NCI-H69 (cell line): ENCODE measurements at regions not wholly inside any gene's neighbourhood (a gene's known extent, or its start where the extent isn't known, plus 50 kb on each side); places are given as distances from the start of the nearest gene placed in this dataset.
"Not testable (repeated sequence)": the region's sequence is repeated elsewhere in the genome, so short reads cannot be mapped to it uniquely, and the experiment has no call there.

Experiments
- DNase-seq: peaks from one replicate; lab custom pipeline; 2025; lab: John Stamatoyannopoulos, UW

DNA sequence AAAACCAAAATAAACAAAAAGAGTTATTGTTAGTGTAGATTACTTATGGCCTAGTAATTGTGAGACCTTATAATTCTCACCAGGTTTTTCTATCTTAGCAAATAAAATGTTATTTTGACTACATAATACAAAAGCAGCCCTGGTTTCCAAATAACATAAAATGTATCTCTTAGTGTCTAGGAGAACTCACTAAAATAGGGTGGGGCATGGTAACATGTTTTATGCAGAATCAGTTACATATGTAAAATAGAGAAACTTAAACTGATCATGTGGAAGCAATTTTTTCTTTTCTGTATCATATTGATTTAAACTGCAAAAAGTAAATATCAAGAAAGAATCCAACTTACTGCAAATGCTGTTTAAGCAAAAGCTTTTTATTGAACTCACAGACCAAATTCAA is 431.1 kb upstream of the ALCAM start:
- no peak for DNase-seq

DNA sequence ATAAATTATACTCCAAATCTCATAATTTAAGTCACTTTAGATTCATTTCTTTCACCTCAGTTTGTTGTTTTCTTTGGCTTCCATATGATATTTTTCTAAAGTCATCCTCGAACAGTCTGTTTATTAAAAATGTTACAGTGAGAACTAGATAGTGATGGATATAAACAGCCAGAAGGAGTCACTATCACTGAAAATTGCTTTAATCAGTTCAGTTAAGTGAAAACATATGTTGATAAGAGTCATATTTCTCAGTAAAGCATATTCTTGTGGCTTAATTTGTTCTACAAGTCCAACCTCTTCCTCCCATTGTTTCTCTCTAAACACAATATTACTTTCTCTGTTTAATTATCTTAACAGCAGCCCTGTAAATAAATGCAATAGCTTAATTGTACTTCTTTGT is 427.5 kb upstream of the ALCAM start:
- DNase-seq = no peak

GRCh38 chr3:104941785-104942184 is 424.9 kb upstream of the ALCAM start:
- peak; percentile 6 for DNase-seq

- DNase-seq = no peak
These were observed 422.7 kb upstream of the ALCAM start for GRCh38 chr3:104943974-104944373.

GRCh38 chr3:104947943-104948342 is 418.8 kb upstream of the ALCAM start:
- DNase-seq = no peak

GRCh38 chr3:104949810-104950209 is 416.9 kb upstream of the ALCAM start:
- DNase-seq = not testable (repeated sequence)

DNA sequence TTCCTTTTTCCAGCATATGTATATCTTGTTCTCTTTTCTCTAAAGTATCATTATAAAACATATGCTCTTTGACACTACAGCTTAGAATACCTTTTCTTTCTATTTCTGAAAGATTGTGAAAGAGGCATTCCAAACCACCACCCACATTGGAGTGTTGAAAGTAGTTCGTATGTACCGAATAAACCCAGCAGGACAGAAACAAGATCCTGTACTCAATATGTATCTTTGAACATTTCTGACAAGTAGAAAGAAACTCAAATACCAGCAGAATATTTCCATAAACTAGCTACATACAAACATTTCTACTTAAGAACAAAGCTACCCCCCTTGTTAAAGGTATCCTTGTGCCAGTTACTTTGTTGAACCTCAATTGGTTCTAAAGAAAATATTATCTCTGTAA is 415.3 kb upstream of the ALCAM start:
- no peak for DNase-seq

DNA sequence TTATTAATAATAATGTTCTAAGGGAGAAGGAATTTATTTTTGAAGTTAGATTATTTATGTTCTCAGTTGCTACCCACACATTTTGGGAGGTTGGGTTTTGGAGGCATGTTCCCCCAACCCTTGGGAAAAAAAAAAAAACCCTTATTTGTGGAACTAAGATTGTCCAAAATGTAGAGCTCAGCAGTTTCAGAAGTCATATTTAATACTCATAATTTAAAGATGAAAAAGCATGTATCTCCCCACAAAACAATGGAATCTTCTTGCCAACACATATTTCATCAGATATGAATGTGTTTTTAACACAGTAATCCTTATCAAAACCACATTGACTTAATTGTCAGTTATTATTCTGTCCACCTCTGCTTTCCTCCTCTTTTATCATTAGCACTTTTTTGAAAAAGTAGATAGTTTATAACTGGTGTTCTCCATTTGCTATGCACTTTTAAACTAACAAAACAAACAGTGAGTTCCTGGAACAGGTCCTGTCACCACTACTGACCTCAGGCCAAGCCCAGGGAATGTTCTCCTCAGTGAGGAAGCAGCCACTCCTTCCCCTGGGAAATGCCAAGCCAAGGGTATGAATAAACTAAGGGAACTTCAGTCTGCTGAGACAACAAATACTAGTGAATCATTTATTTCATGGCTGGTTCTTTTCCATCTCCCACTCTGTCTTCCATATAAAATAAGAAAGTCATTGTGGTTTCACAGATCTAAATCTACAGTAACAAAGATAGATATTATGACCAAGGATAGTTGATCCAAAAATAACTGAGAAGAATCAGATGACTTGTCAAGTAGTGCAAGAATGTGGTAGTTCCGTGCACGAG is 414.4 kb upstream of the ALCAM start:
- DNase-seq = no peak

DNA sequence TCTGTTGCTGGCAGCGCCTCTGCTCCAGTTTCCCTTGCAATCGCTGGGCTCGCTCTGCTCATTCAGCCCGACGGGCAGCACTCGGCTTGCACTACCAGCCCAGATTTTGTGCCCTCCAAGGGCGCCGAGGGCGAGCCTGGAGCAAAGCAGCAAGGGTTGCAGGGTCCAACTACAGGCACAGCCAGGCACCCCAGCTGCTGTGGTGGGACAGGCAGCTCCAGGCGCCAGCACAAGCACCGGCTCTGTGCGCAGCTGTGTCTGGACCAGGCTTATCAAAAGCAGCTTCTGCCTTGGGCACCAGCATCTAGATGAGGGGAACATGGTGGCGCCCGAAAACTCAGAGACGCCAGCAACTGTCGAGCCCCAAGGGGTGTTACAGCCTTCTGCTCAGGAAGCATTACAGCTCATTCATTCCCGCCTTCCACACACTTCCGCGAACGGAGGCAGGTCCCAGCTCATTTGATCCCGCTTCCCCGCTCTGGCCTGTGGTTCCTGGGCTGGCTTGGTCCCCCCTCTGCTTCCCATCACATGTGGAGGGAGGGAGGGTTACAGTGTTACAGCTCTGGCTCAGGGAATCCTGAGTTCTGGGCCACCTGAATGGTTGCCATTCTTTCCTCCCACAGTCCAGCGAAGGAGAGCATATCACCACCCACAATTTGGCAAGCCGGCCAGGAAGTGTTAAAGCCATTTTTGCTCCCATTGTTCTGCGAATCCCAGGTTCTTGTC is 409.9 kb upstream of the ALCAM start:
- no peak for DNase-seq

- DNase-seq = no peak
These were observed 406.1 kb upstream of the ALCAM start for GRCh38 chr3:104960579-104960978.

- no peak for DNase-seq
These were observed 404.9 kb upstream of the ALCAM start for GRCh38 chr3:104961851-104962250.

DNA sequence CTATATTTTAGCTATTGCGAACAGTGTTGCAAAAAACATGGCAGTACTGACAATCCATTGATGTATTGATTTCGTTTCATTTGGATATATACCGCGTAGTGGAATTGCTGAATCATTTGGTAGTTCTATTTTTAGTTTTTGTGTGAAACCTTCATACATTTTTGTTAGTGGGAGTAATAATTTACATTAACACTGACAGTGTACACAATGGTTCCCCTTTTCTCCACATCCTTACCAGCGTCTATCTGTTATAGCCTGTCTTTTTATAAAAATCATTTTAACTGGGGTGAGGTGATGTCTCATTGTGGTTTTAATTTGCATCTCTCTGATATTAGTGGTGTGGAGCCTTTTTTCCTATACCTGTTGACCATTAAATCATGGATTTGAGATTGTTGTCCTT is 392.4 kb upstream of the ALCAM start:
- DNase-seq = no peak

DNA sequence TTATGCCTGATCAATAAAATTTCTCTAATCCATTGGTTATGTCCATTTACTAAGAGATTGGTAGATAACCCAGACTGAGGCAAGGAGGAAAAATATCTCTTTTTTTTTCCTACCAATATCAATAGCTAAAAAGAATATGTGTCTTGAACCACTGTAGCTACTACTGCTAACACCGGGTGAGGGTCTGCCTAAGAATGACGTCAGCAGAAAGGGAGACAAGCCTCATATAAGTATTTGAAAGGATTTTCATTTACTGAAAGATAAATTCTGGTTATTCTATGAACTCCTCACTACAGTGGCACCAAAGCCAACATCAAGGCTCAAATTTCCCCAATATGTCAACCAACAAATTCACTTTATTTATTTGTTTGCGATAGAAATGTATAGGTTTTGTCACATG is 389.0 kb upstream of the ALCAM start:
- no peak for DNase-seq

DNA sequence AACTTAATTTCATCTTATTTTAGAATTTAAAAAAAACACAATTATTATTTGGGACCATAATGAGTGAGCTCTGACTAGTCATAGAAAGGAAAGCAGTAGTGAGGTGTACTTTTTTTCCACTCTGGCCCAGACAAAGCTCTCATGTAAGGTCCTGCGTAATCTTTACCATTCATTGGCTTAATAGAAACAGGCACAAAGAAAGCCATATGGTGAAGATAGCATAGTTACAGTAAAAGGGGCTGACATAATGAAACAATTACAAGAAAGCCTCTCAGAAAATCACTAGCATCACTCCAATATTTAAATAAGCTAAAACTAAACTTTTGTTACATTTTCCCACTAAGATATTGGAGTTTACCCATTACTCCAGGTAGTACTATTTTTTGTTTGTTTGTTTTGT is 384.6 kb upstream of the ALCAM start:
- peak; percentile 18 for DNase-seq

DNA sequence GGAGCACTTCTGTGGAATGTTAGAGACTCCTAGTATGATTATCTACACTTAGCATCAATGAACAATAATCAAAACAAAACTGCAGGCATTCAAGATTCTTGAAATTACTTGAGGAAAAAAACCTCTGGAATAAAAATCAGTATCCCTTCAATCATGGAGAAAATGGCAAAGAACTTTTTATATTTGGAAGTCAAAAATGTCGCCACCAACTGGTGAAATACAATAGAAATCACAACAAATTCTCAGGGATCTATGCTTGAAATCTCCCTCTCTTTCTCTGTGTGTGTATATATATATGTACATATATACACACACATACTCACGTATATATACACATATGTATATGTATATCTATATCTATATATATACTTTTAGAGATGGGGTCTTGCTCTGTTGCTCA is 378.9 kb upstream of the ALCAM start:
- DNase-seq = no peak

GRCh38 chr3:104988496-104988895 is 378.2 kb upstream of the ALCAM start:
- no peak for DNase-seq

GRCh38 chr3:104989878-104990277 is 376.8 kb upstream of the ALCAM start:
- DNase-seq = peak; percentile 14

DNA sequence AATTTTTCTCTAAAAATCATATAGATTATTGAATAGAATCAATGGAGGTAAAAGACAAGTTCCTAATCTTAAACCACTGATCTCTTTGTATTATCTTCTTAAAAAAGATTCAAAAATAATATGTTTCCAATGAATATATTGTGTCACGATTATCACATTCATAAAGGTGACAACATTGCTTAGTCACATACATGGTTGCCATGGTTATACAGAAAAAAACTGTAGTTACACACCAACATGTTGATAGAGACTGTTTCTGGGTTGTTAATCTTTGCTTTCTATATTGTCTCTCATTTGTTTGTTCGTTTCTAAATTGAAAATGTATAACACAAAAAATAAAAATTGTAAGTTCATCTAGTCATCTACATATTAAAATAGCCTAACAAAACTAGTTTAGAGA is 376.0 kb upstream of the ALCAM start:
- DNase-seq = no peak

DNA sequence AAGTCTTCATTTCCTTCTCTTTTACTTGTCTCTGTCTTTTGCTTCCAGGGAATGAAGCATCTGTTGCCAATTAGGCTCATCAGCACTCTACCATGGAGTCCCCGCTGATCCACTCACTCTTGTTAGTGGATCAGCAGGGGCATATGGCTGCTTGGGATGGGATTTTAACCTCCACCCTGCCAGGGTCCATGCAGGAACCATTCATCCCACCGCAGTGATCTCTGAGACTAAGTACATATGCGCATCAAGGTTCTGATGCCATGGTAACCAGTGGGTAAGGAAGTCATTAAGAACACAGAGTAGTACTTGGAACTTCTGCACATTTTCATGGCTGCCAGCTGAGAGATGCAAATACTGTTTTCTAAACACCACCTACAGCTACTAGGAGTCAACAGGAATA is 374.0 kb upstream of the ALCAM start:
- DNase-seq = peak; percentile 80

DNA sequence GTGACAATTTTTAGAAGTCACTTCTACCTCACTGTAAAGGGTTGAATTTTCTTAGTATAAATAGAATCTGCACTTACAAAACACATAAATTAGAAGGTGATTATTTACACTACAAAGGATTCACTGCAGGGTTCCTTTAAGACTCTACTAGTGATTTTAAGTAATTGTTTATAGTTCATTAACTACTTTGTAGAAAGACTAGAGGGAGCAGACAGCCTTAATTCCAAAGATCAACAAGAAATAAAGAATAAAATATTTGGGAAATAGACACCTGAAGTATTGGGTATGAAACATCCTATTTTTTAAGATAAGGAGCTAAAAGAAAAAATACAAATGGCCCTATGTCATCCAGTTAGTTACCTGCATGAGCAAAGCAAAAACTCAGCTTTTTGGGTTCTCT is 360.5 kb upstream of the ALCAM start:
- peak; percentile 40 for DNase-seq

- peak; percentile 49 for DNase-seq
These were observed 353.1 kb upstream of the ALCAM start for GRCh38 chr3:105013657-105014056.

DNA sequence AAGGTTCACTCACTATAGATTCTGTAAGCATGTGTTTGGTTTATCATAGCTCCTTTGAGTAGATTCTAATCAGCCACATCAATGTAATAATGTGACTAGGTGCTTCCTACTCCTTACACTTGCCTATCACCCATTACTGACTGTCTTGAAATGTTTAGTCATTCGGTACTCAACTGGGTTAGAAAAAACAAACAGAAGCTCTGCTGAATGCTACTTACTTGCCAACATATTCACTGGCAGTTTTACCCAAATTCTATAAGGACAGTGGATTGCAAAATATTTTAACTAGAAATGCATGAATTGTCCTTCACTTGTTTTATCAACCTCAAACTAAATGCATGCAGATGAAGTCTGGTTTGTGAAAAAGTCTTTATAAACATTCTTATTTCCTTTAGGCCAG is 352.1 kb upstream of the ALCAM start:
- no peak for DNase-seq

DNA sequence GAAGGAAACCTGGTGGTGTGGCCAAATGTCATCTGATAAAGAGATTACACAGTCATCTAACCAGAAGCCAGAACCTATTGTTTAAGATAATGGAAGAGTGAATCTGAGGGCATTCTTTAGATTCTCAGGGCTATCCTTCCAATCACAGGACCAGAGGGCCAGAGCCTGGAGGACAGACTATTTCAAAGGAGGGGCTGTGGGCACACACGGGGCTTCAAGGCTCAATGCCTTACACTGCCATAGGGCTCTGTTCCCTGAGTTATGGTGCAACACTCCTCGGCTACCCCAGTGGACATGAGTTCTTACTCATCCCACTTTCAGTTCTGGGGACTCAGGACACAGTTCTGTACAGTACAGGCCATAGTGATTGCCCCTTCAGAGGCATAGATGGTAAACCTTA is 343.9 kb upstream of the ALCAM start:
- DNase-seq = no peak

DNA sequence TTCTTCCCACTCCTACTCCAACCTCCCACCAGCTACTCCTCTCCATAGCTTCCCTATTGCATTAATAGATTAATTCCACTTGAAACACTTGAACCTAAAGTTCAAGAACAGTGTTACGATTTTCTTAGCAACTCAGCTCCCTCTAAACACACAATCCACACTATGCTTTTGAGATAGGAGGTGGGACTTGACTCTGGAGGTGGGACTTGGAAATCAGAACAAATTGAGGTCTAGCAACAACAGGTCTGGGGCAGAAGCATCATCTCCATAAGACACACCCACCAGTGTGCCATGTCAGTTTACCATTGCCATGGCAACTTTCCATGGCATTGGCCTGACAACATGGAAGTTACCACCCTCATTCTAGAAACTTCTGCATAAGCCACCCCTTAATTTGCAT is 336.5 kb upstream of the ALCAM start:
- DNase-seq = no peak
